Chondrocyte (in vitro differentiated cells): ENCODE measurements at regions not wholly inside any gene's neighbourhood (a gene's known extent, or its start where the extent isn't known, plus 50 kb on each side); places are given as distances from the start of the nearest gene placed in this dataset.

Experiments
- DNase-seq: peaks from one replicate; pipeline ENCODE4 v3.0.0; 2021; ENCODE audit warnings: mixed read lengths, low spot score
- H3K27ac Mint-ChIP-seq: one replicate; pipeline ENCODE4 v1.8.0; 2021; ENCODE audit warnings: mild to moderate bottlenecking, moderate library complexity, mixed read lengths; ENCODE audit not compliant: unreplicated experiment
- H3K27me3 Mint-ChIP-seq: 2 replicates; pipeline ENCODE4 v1.8.0; 2021; ENCODE audit warnings: low read depth, mixed read lengths
- H3K36me3 Mint-ChIP-seq: 2 replicates; pipeline ENCODE4 v1.8.0; 2021; ENCODE audit warnings: low read depth, mixed read lengths
- H3K4me1 Mint-ChIP-seq: 2 replicates; pipeline ENCODE4 v1.8.0; 2021; ENCODE audit warnings: low read depth, mild to moderate bottlenecking, mixed read lengths
- H3K4me3 Mint-ChIP-seq: one replicate; pipeline ENCODE4 v1.8.0; 2021; ENCODE audit warnings: mild to moderate bottlenecking, moderate library complexity, mixed read lengths; ENCODE audit not compliant: unreplicated experiment
- H3K9me3 Mint-ChIP-seq: 2 replicates; pipeline ENCODE4 v1.8.0; 2021; ENCODE audit warnings: low read depth, mixed read lengths
- TF ChIP-seq, protein P1 (sequence below): fragments of 200-600 bp; sonication (generic); IDR thresholded peaks from 2 replicates; pipeline ENCODE4 v1.5.0; 2021; ENCODE audit warnings: antibody characterized with exemption, mild to moderate bottlenecking, moderate library complexity

DNA sequence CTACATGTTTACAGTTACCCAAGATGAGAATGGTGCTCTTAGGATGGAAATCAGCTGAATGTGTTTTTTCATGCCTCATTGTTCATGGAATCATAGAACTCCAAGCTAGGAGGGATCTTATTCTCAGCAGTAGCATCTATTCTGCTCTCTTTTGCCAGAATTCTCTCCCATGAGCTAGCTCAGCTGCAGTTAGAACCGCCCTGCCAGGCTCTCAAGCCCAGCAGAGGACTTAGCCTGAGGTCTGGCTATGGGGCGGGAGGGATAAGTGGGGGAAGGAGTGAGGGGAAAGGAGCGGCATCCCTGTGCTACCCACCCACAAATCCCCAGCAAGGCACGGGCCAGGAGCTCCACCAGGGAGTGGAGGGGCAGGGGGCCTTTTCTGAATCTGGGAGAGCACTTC, 120.7 kb upstream of the PLXNA4 start:
- no peak for DNase-seq
- Mint-ChIP-seq H3K27ac (no peak overlapping the region), H3K27me3 (peaks cover 2% of the 10 kb centered on the region), H3K36me3 (no peaks in the 10 kb centered on the region), H3K4me3 (no peak overlapping the region), H3K9me3 (no peaks in the 10 kb centered on the region), H3K4me1 (no peaks in the 10 kb centered on the region)
- TF ChIP-seq, protein P1, sequence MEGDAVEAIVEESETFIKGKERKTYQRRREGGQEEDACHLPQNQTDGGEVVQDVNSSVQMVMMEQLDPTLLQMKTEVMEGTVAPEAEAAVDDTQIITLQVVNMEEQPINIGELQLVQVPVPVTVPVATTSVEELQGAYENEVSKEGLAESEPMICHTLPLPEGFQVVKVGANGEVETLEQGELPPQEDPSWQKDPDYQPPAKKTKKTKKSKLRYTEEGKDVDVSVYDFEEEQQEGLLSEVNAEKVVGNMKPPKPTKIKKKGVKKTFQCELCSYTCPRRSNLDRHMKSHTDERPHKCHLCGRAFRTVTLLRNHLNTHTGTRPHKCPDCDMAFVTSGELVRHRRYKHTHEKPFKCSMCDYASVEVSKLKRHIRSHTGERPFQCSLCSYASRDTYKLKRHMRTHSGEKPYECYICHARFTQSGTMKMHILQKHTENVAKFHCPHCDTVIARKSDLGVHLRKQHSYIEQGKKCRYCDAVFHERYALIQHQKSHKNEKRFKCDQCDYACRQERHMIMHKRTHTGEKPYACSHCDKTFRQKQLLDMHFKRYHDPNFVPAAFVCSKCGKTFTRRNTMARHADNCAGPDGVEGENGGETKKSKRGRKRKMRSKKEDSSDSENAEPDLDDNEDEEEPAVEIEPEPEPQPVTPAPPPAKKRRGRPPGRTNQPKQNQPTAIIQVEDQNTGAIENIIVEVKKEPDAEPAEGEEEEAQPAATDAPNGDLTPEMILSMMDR, result no peak

DNA sequence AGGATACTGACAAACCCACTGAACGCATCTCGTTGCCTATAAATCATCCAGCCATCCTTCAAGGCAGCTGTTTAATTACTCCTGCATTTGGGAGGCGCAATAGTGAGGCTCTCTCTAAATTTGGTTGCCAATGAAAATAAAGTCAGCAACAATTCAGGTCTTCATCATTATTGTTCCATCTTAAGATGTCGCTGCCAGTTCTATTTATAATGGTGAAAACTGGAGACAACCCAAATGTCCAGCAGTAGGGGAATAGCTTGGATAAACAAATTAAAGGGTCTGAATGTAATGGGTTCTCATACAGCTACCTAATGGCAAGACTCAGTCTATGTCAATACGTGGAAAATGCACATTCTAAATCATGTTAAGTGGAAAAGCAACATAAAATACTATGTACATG, 120.1 kb upstream of the PLXNA4 start:
- Mint-ChIP-seq H3K9me3 (no peaks in the 10 kb centered on the region), H3K4me3 (no peak overlapping the region)

DNA sequence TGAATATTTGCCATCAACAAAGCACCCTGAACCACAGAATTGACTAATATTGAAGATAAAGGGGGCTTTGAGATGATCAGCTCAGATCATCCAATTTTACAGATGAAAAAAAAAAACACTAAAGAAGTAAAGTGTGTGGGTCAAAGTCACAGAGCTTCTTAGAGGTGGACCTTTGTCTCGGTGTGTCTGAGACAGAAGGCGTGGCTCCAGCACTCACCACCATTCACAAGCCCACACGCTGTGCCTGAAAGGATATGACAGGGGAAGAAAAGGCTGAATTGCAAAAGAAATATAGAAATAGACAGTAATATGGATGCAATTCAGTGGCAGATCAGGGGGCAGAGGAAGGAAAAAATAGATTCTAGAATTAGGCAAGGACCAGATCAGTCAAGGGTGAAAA, 114.9 kb upstream of the PLXNA4 start:
- Mint-ChIP-seq H3K27ac (no peak overlapping the region), H3K36me3 (no peaks in the 10 kb centered on the region), H3K4me1 (no peaks in the 10 kb centered on the region), H3K4me3 (no peak overlapping the region), H3K27me3 (peaks cover 11% of the 10 kb centered on the region), H3K9me3 (no peaks in the 10 kb centered on the region)
- no peak for DNase-seq
- TF ChIP-seq, protein P1, result no peak

More for the DNA sequence above, 120.1 kb upstream of the PLXNA4 start:
- Mint-ChIP-seq H3K36me3 (no peaks in the 10 kb centered on the region), H3K27ac (no peak overlapping the region), H3K27me3 (peaks cover 2% of the 10 kb centered on the region), H3K4me1 (no peaks in the 10 kb centered on the region)
- TF ChIP-seq, protein P1, result no peak
- DNase-seq, result no peak

DNA sequence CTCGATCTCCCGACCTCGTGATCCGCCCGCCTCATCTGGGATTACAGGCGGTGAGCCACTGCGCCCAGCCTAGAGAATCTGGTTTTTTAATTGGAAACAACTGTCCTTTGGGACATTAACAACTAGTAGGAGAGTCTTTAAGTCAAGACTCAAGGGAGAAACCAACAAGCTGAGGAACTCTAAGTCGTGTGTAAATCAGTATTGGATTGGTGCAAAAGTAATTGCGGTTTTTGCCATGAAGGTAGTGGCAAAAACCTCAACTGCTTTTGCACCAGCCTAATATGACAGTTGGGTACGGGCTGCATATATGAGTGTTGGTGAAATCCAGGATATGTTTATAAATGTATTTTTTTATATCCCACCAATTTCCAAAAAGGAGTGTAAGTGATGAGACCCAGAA, 113.9 kb upstream of the PLXNA4 start:
- TF ChIP-seq, protein P1, result no peak
- no peak for DNase-seq
- peaks cover 17% of the 10 kb centered on the region for H3K27me3 Mint-ChIP-seq
- H3K36me3 Mint-ChIP-seq, result no peaks in the 10 kb centered on the region
- H3K27ac Mint-ChIP-seq, result no peak overlapping the region
- H3K4me1 Mint-ChIP-seq, result no peaks in the 10 kb centered on the region
- no peak overlapping the region for H3K4me3 Mint-ChIP-seq
- no peaks in the 10 kb centered on the region for H3K9me3 Mint-ChIP-seq

DNA sequence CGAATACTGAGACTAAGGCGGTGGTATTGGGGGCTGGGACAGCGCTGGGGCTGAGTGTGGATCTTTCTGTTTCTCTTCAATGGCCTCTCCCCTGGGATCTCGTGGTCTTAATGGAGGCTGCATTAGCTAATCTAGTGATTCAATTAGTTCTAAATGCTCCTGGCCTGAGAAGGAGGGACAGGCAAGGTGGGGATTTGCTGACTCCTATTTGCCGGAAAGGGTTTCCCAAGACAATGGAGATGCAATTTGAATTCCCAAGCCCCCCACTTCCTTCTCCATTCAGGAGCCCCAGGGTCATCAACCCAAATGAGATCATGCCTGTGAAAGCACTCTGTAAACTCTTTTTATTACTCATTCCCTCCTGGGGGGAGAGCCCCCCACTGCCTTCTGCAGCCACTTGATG, 111.7 kb upstream of the PLXNA4 start:
- H3K27me3 Mint-ChIP-seq, result peaks cover 20% of the 10 kb centered on the region
- no peak for DNase-seq
- TF ChIP-seq, protein P1, result no peak
- no peaks in the 10 kb centered on the region for H3K4me1 Mint-ChIP-seq
- no peak overlapping the region for H3K27ac Mint-ChIP-seq
- H3K9me3 Mint-ChIP-seq, result no peaks in the 10 kb centered on the region
- H3K36me3 Mint-ChIP-seq, result no peaks in the 10 kb centered on the region
- H3K4me3 Mint-ChIP-seq, result no peak overlapping the region
